ENCODE measurements at regions not wholly inside any gene's neighbourhood (a gene's known extent, or its start where the extent isn't known, plus 50 kb on each side); places are given as distances from the start of the nearest gene placed in this dataset.

DNA sequence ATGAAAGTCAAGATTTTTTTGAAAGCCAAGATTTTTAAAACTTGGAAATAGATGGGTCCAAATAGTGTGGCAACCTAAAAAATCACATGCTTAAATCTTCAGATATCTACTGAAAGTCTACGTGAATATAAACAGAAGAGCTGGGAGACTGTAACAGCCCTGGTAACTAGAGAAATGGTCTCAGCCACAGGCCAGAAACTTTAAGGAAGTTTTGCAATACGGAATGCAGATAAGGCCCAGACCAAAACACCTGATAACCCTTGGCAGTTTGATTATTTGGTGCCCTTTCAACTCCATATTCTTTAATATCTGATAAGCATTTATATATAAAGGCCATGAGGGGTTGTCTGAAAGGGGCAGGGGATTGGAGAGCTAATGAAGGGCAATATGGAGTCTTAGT, 537.3 kb upstream of the TGFBR2 start:
- DNase-seq (ENCODE audit: low read depth), result no peak

DNA sequence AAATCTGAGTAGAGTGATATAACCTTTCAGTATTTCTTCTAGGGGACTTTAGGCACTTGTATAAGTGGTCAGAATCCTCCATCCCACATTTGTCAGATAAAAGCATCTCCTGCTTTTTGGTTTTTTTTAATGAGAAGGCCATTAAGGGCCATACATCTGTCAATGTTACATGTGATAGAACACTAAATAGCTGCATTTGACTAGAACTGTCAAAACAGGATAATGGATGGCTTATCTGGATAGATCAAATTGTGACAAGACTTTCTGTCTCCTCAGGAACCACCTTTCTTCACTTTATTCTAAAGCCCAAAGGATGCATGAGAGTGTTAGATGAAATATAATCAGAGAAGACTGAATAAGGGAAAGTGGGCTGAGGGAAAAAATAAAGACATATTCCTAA, 533.4 kb upstream of the TGFBR2 start:
- DNase-seq (ENCODE audit: low read depth), result no peak

DNA sequence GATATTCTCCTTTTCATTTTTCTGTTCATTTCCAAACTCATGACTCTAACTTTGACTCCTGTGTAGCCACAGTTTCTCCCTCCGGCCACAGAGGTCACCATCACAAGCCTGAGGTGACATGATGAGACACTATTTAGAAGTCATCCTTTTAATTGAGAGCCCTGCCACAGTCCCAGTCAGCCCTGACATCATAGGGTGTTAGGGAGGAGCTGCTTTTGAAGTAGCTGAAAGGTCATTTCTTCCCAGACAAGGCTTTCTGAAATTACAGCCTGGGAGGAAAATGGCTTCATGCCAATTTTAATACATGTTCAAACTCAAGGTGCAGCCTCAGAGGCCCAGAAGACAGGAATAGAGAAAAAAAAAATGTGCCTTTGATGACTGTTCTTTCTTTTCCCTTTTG, 532.8 kb upstream of the TGFBR2 start:
- DNase-seq (ENCODE audit: low read depth), result no peak

DNA sequence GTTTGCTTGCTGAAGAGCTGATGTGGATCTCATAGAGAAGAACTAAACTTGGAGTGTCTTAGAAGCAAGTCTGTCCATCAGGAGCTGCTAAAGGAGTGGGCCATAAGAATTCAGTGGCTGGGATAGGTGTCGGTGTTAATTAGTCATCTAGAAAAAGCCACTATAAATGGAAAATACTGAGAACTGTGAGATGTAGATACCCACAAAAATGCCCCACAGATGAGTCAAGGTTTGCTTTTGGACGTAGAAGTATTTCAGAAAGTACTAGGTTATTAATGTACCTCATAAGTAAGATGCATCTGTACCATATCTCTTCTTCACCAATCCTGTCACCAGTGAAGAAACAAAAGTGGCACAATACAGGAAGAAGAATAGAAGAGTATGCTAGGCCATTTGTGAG, 530.9 kb upstream of the TGFBR2 start:
- no peak for DNase-seq (ENCODE audit: low read depth)

DNA sequence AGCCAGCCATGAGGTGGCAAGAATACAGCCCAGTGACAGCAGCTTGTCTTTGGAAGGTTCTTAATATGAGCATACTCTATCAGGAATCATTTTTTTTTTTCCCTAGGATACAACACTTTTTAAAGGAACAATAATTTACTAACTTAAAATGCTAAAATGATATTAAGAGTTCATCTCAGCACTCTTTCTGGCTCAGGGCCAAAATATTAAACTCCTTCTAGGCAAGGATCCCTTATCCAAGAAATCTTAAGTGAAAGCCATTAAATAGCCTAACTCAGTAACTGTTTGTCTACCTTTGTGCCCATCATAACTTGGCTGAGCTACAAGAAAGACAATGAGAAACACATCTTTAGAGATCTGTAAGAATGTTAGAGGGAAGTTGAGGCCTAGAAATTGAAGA, 529.5 kb upstream of the TGFBR2 start:
- no peak for DNase-seq (ENCODE audit: low read depth)

DNA sequence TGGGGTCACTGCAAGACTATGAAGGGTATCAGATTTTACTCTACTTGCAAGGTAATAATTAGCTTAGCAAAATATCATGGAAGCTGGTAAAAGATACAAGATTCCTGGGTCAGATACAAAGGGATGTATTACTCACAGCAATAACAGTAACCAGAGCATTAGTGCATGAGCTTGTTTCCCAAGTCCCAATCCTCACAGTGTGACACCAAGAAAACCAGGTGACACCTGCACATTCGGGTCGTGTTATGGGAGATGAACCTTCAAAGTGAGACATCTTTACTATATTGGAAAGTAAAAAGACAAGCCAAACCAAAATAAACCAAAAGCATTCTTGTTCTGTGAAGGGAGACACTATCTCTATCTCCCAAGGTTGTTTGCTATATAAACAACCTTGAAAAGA, 528.7 kb upstream of the TGFBR2 start:
- DNase-seq (ENCODE audit: low read depth), result no peak

DNA sequence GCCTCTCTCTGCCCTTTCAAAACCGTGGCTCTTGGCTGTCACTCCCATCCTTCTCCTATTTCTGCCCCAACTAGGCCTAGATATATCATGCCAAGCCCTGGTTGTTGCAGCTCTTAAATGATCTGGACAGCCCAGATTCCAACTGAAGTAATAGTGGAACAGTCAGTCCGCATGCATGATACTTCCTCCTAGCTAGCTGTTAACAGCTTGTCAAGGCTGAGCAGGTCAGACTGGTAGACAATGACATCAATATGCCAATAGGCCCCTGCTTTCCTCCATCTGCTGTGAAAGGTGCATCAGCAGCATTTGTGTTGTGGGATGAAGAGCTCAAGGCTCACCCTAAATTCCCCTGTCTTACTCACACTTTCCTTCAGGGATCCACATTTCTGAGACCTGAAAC, 527.7 kb upstream of the TGFBR2 start:
- no peak for DNase-seq (ENCODE audit: low read depth)

DNA sequence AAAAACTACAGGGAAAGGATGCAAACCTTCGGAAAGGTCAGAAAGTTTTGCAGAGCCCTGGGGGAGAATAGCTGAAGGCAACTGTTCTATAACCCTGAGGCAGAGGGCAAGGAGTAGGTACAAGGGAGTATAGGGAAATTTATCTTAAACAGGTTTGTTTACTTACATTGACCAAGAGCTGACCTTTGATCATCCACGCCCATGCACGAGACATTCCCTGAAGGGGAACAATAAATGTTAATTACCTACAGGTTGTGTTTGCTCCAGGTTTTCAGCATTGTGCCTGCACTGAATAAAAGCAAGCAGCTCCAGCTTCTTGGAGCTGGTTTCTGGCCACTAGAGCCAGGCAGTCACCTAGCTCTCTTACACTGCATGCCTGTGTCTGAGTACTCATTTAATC, 524.5 kb upstream of the TGFBR2 start:
- no peak for DNase-seq (ENCODE audit: low read depth)

DNA sequence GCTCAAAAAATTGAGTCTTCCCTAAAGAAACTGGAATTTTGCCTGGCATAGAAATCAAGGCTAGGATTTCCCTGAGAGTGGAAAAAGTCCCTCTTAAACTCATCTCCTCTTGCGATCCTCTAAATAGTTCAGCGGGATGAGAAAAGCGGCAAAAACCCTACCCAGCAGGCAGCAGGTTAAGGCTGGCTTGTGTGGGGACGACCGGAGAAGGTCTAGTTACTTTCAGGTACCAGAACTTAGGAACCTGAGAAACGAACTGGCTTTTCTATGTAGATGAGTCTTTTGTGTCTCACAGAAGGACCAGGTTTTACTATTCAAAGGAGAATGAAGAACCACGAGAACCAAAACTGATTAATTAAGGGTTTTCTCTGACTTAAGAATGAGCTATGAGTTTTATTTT, 523.7 kb upstream of the TGFBR2 start:
- no peak for DNase-seq (ENCODE audit: low read depth)

DNA sequence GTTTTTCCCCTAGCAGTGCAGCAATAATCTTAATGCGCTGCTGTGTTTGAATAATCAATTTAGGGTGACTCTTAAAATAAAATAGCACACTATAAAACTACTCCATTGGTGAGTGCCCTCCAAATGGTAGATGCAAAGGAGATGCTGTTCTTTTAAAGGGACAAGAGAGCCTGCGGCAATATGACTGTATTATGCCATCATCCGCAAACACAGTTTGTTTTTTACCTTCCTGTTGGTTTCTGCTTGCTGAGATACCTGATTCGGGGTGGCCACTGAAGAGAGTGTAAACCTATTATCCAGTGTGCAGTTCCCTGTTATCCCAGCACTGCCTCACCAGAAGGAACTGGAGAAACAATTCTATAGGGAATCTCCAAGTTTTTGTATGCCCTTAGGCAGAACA, 523.1 kb upstream of the TGFBR2 start:
- no peak for DNase-seq (ENCODE audit: low read depth)

DNA sequence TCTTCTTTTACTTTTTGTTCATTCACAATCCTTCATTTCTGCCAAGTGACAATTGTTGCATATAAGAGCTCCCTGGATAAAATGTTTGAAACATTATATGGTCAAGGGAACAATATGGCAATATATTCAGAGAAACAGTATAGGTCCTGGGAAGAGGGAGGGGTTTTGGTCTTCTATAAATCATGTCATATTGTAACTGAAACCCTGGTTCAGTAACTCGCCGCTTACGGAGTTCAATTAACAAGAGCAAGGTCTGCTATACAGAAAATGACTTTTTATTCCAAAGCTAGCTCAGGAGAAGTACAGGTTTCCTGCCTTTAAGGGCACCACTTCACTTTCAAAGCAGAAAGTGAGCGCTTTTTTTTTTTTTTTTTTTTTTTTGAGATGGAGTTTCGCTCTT, 522.1 kb upstream of the TGFBR2 start:
- DNase-seq (ENCODE audit: low read depth), result no peak

DNA sequence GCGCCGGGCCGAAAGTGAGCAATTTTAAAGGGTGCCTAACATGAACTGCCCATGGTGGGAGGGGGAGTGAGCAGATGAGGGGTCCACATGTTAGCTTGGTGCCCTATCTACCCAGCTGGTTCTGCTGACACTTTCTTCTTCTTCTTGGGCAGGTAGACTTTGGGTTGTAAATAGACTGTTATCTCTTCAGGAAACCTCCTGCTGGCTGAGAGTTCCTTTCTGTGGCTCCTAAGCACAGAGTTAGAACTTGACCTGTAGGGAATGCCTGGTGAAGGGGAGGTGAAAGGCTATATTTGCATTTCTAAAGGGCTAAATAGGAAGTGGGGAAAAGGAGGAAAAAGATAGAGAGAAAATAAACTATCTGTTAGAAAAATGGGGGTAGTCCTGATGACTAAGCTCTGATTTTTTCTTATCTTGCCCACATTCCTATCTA, 521.4 kb upstream of the TGFBR2 start:
- no peak for DNase-seq (ENCODE audit: low read depth)

DNA sequence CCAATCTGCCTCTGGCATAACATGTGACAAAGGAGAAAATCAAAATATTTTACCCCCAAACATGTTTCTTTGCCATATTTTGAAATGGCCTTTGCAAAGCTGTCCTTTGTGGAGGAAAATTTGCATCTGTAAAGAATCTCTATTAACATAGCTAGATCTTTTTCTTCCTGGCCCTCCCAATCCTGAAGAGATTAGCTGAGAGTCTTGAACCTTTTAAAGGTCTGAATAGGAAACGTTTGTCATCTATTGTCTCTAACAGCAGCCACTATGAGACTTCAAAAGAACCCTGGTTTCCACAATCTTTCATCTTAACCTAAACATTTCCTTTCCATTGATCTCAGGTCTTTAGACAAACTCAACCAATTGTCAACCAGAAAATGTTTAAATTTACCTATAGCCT, 520.9 kb upstream of the TGFBR2 start:
- DNase-seq (ENCODE audit: low read depth), result no peak

DNA sequence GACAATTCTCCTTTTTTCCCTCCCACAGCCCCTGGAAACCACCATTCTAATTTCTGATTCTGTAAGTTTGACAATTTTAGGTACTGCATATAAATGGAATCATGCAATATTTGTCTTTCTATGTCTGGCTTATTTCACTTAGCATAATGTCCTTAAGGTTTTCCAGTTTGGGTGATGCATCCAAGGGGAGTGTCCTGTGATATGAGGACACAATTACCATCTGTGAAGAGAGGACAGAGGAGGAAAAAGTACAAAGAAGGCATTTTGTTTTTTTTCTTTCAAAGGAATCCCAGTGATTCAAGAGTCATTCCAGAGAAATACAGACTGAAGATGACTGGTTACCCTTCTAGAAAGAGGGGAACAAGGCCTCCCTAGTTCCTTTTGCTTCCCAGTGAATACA, 514.7 kb upstream of the TGFBR2 start:
- no peak for DNase-seq (ENCODE audit: low read depth)

DNA sequence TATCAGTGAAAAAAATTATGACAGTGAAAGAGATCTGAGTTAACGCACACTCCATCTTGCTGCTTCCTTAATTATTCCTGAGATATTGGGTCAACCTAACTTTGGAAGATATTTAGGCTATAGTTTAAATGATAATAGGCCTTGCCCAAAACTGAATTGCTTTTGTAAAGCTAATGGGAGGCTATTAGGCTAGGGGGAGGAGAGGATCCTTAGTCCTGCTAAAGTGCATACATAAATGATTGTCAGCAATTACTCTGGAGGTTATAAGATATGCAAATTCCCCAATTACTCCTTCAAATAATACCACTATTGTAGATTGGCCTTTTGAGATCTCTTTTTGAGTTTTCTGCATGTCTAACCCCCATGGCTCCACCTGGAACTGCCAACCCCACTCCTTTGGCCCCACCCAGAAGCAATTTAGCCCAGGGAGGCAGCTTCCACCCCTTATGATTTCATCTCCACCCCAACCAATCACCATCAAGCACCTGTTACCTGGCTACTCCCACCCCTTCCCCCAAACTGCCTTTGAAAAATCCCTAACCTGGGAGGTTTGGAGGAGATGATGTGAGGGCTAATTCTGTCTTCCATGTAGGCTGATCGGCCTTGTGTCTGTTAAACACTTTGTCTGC, 509.3 kb upstream of the TGFBR2 start:
- no peak for DNase-seq (ENCODE audit: low read depth)

DNA sequence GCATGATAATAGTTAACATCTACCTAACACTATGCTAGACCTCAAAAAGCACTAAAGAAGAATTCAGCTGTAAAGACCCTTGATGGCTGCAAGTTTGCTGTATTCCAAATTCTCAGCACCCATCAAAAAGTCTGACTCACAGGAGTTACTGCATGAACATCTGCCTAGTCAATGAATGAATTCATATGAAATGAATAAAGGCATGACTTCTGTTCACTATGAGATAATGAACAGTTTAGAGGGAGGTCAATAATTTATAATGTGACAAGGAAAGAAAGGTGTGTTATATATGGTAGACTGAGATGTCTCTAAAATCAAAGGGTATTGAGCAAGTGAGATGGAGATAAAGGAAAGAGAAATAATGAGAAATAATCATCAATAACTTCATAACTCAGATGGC, 508.2 kb upstream of the TGFBR2 start:
- DNase-seq (ENCODE audit: low read depth), result no peak

DNA sequence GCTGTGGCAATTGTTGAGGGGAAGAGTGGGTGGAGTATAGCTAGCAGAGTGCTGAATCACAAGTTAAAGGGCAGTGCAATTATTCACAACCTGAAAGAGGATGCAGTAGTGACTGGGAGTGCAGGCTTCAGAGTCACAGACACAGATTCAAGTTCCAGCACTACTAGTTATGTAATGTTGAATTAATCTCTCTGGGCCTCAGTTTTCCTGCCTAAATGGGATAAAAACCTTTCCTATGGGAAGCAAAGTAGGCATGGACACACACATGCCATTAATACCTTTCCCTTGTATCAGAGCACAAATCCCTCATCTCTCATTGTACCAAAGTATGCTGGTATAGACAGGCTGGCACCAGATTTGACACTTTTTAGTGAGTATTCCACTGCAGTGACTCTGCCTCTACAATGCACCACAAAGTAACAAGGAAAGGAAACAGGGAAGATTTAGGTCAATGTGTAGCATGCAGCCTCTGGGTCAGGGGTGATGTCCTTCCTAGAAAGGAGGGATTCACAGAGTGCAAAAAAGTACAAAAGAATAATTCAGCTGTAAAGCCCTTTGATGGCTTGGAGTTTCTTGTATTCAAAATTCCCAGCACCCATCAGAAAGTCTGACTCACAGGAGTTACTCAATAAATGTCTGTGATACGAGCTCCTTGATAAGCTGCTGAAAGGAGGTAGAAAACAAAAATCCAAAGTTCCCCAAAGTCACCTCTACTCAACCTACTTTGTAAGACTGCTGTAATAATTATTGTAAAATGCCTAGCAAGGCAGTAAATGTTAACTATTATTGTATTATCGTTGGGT, 507.5 kb upstream of the TGFBR2 start:
- DNase-seq (ENCODE audit: low read depth), result no peak

DNA sequence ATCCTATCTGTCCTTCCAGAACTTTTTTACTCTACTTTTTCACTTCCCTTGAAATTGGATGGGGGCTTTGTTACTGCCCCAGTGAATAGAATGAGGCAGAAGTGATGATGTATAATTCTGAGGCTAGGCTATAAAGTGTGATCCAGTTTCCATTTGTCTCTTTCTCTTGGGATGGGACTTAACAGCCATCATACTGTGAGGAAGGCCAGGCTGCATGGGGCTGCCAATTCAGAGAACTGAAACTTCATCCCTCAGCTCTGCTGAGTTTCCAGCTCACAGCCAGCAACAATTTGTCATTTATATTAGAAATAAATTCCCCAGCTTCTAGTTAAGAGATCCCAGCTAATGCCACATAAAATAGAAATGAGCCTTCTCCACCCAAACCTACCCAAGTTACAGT, 504.0 kb upstream of the TGFBR2 start:
- DNase-seq (ENCODE audit: low read depth), result no peak

DNA sequence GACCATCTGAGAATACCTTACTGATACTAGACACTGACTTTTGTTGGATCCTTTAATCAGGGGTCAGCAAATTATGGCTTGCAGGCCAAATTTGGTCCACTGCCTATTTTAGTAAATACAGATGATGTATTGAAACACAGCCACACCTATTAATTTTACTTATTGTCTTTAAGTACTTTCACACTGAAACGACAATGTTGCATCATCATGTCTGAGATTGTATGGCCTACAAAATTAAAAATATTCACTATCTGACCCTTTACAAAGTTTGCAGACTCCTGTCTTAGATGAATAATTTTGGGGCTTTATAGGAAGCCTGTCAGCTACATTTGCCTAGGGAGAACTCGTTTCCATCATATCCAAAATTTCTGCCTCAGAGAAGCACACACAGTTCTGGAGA, 503.2 kb upstream of the TGFBR2 start:
- no peak for DNase-seq (ENCODE audit: low read depth)

DNA sequence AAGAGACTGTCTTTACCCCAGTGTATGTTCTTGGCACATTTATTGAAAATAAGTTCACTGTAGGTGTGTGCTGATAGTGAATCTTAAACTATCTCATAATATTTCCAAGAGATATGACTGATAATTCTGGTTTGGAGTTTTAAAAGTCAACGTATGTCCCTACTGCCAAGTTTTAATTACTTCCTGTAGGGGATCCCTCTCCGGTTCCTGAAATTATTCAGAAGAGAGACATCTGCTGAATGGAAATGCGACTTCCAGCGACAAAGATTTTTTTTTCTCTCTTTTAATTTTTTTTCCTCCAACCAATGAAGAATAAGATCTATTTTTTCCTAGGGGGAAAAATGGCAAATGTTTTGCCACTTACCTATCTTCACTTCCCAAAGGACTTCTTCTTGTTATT, 498.9 kb upstream of the TGFBR2 start:
- DNase-seq (ENCODE audit: low read depth), result no peak

DNA sequence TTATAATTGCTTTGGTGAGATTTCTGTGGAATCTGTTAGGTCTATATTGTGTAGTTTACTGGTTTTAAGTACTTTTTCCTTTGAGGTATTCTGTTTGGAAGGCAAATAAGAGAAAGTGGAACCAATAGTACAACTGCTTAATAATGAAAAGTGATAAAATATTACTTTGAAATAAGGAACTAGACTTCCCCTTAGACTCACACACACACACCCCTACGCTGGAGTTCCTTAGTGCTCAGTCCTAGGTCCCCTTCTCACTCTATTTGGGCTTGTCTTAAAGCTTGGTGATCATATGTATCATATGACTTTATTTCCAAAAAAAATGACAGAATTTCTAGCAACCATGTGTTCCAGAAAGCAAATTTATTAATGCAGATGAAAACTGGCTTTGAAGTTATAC, 494.0 kb upstream of the TGFBR2 start:
- no peak for DNase-seq (ENCODE audit: low read depth)

DNA sequence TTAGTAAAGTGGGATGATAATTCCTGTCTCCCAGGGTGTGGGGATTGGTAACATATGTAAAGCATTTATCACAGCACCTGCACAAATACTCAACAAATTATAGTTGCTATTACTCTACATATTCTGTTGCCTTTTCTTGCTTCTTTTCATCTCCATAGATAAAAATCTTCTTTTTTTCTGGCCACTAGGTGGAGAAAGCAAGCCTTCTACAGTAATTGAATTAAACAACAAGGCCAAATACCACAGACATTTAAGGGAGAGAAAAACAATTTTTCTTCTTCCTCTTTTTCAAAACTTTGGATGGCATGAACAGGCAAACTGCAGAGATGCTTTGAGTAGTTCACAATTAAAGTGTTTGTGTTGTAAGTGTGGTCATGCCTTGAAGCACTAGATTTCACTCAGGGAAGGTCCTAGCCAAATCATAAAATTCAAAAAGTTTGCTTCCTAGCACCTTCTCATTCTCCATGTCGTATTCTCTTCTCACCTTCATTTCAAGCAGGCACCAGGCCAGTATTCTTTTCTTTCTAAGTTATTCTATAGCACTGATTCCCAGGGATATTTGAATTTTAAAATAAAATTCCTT, 493.4 kb upstream of the TGFBR2 start:
- DNase-seq (ENCODE audit: low read depth), result no peak

DNA sequence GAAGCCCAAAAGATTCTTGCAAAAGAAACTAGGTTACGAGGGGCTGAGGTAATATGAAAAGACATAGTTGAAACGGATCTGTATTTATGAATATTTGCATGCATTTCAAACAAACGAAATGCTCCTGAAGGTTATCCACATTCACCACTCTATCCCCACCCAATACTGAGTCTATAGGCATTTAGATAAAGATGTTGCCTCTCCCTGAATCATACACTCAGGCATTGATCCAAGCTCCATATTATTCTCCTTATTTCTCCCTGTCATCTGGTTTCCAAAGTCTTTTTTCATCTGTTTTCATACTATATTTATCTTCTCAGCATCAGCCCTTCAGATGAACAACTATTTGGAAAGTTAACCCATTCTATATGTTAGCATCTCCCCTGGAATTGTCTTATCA, 492.5 kb upstream of the TGFBR2 start:
- no peak for DNase-seq (ENCODE audit: low read depth)

DNA sequence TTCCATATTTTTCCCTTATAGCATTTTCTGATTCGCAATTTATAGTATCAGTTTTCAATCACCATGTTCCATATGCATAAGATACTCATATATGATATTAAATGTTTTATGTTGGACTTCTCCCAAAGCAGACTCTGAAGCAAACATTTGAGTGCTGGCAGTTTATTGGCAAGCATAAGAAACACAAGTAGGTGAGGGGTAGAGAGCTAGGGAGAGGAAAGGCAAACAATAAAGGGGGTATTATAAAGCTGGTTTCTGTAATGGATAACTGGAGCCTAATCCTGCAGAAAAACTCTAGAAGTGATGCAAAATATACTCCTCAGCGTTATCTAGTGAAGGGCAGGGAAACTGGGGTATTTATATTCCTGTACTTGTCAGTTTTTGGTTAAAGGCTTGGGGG, 491.5 kb upstream of the TGFBR2 start:
- no peak for DNase-seq (ENCODE audit: low read depth)
